Mesenchymal stem cell (in vitro differentiated cells and primary cell): ENCODE measurements at regions not wholly inside any gene's neighbourhood (a gene's known extent, or its start where the extent isn't known, plus 50 kb on each side); places are given as distances from the start of the nearest gene placed in this dataset.

Source experiments
- DNase-seq: peaks from one replicate; pipeline ENCODE4 v3.0.0-alpha.2; 2013
- H2AFZ ChIP-seq: one replicate; pipeline ENCODE4 v1.6.1; 2013; ENCODE audit warnings: low read depth, mild to moderate bottlenecking, control low read depth, inconsistent platforms, low read length, moderate library complexity
- H2AK5ac ChIP-seq: 2 replicates; pipeline ENCODE4 v1.6.1; 2013; ENCODE audit warnings: low read length, moderate library complexity, mild to moderate bottlenecking, inconsistent platforms; ENCODE audit not compliant: severe bottlenecking
- H2BK120ac ChIP-seq: one replicate; pipeline ENCODE4 v1.6.1; 2013; ENCODE audit warnings: low read depth, mild to moderate bottlenecking, inconsistent platforms, low read length, moderate library complexity
- H2BK12ac ChIP-seq, 2 experiments: one replicate each; pipeline ENCODE4 v1.6.1; 2013; ENCODE audit warnings: inconsistent platforms in 2 of 2, low read length in 2 of 2, mild to moderate bottlenecking in 2 of 2, moderate library complexity in 2 of 2, control low read depth in 1 of 2
- H2BK15ac ChIP-seq: one replicate; pipeline ENCODE4 v1.6.1; 2013; ENCODE audit warnings: mild to moderate bottlenecking, low read depth, inconsistent platforms; ENCODE audit not compliant: poor library complexity, severe bottlenecking
- H2BK5ac ChIP-seq: 2 replicates; pipeline ENCODE4 v1.6.1; 2013; ENCODE audit warnings: low read depth, mild to moderate bottlenecking, low read length, control low read depth, inconsistent platforms; ENCODE audit not compliant: poor library complexity, severe bottlenecking
- H3K14ac ChIP-seq, 2 experiments: one replicate each; pipeline ENCODE4 v1.6.1; 2013; ENCODE audit warnings: inconsistent platforms in 2 of 2, low read length in 2 of 2, control low read depth in 1 of 2, mild to moderate bottlenecking in 1 of 2, moderate library complexity in 1 of 2
- H3K18ac ChIP-seq, 2 experiments: one replicate each; pipeline ENCODE4 v1.6.1; 2013; ENCODE audit warnings: inconsistent platforms in 2 of 2, low read length in 2 of 2, control low read depth in 1 of 2, low read depth in 1 of 2, mild to moderate bottlenecking in 1 of 2
- H3K23ac ChIP-seq, 2 experiments: one replicate each; pipeline ENCODE4 v1.6.1; 2013; ENCODE audit warnings: inconsistent platforms in 2 of 2, low read length in 2 of 2, mild to moderate bottlenecking in 2 of 2, moderate library complexity in 2 of 2, control low read depth in 1 of 2
- H3K27ac ChIP-seq: 2 replicates; pipeline ENCODE4 v1.5.1; 2013; ENCODE audit warnings: mild to moderate bottlenecking, moderate library complexity, low read length, control low read depth, inconsistent platforms; ENCODE audit not compliant: poor library complexity, severe bottlenecking
- H3K27me3 ChIP-seq, 2 experiments: 2 replicates each; pipeline versions ENCODE4 v1.6.1 to v1.7.0; 2013; ENCODE audit warnings: low read length in 2 of 2, mild to moderate bottlenecking in 2 of 2, moderate library complexity in 2 of 2, control low read depth in 1 of 2, inconsistent platforms in 1 of 2; ENCODE audit not compliant: control insufficient read depth in 1 of 2, insufficient read depth in 1 of 2
- H3K36me3 ChIP-seq, 2 experiments: 2 replicates each; pipeline versions ENCODE4 v1.6.1 to v1.7.0; 2013; ENCODE audit warnings: low read length in 2 of 2, control low read depth in 1 of 2, inconsistent platforms in 1 of 2, low read depth in 1 of 2, mild to moderate bottlenecking in 1 of 2; ENCODE audit not compliant: insufficient read depth in 2 of 2, control insufficient read depth in 1 of 2
- H3K4ac ChIP-seq, 2 experiments: one replicate each; pipeline ENCODE4 v1.6.1; 2013; ENCODE audit warnings: inconsistent platforms in 2 of 2, low read length in 2 of 2, mild to moderate bottlenecking in 2 of 2, moderate library complexity in 2 of 2, control low read depth in 1 of 2, low read depth in 1 of 2
- H3K4me1 ChIP-seq: 2 replicates; pipeline ENCODE4 v1.6.1; 2013; ENCODE audit warnings: low read depth, low read length, control low read depth; ENCODE audit not compliant: control insufficient read depth, insufficient read depth
- H3K4me2 ChIP-seq: 2 replicates; pipeline ENCODE4 v1.6.1; 2013; ENCODE audit warnings: low read length, mild to moderate bottlenecking, inconsistent platforms; ENCODE audit not compliant: poor library complexity, severe bottlenecking
- H3K4me3 ChIP-seq, 2 experiments: 2 replicates each; pipeline versions ENCODE4 v1.5.1 to v1.7.0; 2013; ENCODE audit warnings: low read length in 2 of 2, mild to moderate bottlenecking in 2 of 2, control low read depth in 1 of 2, low read depth in 1 of 2; ENCODE audit not compliant: insufficient read depth in 1 of 2
- H3K79me1 ChIP-seq: replicated peaks from 2 replicates; pipeline ENCODE4 v1.6.1; 2013; ENCODE audit warnings: mild to moderate bottlenecking, control low read depth, low read length, inconsistent platforms; ENCODE audit not compliant: poor library complexity, severe bottlenecking
- H3K9ac ChIP-seq: 2 replicates; pipeline ENCODE4 v1.7.0; 2013; ENCODE audit warnings: mild to moderate bottlenecking, low read length, moderate library complexity
- H3K9me3 ChIP-seq: 2 replicates; pipeline ENCODE4 v1.7.0; 2013; ENCODE audit warnings: mild to moderate bottlenecking, low read length; ENCODE audit not compliant: control insufficient read depth
- H4K8ac ChIP-seq: one replicate; pipeline ENCODE4 v1.6.1; 2013; ENCODE audit warnings: inconsistent platforms, mild to moderate bottlenecking, low read length, moderate library complexity
- H4K91ac ChIP-seq: one replicate; pipeline ENCODE4 v1.6.1; 2013; ENCODE audit warnings: mild to moderate bottlenecking, low read length, inconsistent platforms
- WGBS: methylation state at CpG from one replicate; pipeline ENCODE4 v1.1.7; 2013; ENCODE audit warnings: mixed read lengths; 5-methylcytosine and 5-hydroxymethylcytosine counted together

DNA sequence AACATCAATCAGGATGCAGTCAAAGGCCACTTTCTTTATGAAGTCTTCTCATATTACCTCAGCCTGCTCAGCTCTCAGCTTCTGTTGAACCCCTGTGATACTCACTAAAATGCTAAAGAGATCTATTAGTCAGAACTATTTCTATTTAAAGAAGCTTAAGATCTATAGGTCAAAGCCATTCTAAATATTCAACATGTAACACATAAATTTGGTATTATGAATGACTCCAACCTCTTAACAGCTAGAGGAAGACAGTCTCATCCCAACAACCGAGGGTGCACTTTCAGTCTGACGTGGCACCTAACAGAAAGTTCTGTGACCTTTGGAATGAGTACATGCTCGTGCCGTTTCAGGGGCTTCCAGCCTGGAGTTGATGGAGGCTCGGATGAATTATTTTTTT, 301.5 kb upstream of the VLDLR start:
- H2BK12ac ChIP-seq, result no peak overlapping the region
- H2AFZ ChIP-seq, result no peak overlapping the region
- H4K8ac ChIP-seq, result no peak overlapping the region
- peaks cover 3% of the 10 kb centered on the region for H3K9me3 ChIP-seq
- H2BK120ac ChIP-seq, result no peak overlapping the region
- H2BK5ac ChIP-seq, result no peak overlapping the region
- no peak overlapping the region for H3K23ac ChIP-seq
- no peak overlapping the region for H3K9ac ChIP-seq
- H3K14ac ChIP-seq, result no peak overlapping the region
- no peak overlapping the region for H4K91ac ChIP-seq
- no peaks in the 10 kb centered on the region for H3K27me3 ChIP-seq
- no peak overlapping the region for H2AK5ac ChIP-seq
- WGBS, result 51% methylated on average over 5 of the region's 5 CpGs
- H3K36me3 ChIP-seq, result no peaks in the 10 kb centered on the region
- H3K4me3 ChIP-seq, result no peak overlapping the region
- H3K27ac ChIP-seq, result no peak overlapping the region
- H2BK15ac ChIP-seq, result no peak overlapping the region
- DNase-seq, result peak; percentile 50
- no peaks in the 10 kb centered on the region for H3K79me1 ChIP-seq
- H3K4me2 ChIP-seq, result no peak overlapping the region
- H3K4me1 ChIP-seq, result no peaks in the 10 kb centered on the region
- no peak overlapping the region for H3K4ac ChIP-seq
- H3K18ac ChIP-seq, result no peak overlapping the region

- H2BK15ac ChIP-seq, result no peak overlapping the region
- H3K4me1 ChIP-seq, result no peaks in the 10 kb centered on the region
- H3K4me3 ChIP-seq, result no peak overlapping the region
- no peaks in the 10 kb centered on the region for H3K79me1 ChIP-seq
- no peak overlapping the region for H3K4me2 ChIP-seq
- no peak overlapping the region for H2BK12ac ChIP-seq
- no peak overlapping the region for H4K91ac ChIP-seq
- no peak overlapping the region for H2AFZ ChIP-seq
- no peak overlapping the region for H3K14ac ChIP-seq
- H3K36me3 ChIP-seq, result no peaks in the 10 kb centered on the region
- H4K8ac ChIP-seq, result no peak overlapping the region
- H3K23ac ChIP-seq, result no peak overlapping the region
- no peak overlapping the region for H2BK120ac ChIP-seq
- H2BK5ac ChIP-seq, result no peak overlapping the region
- no peak overlapping the region for H3K27ac ChIP-seq
- H3K9ac ChIP-seq, result no peak overlapping the region
- 77% methylated on average over 2 of the region's 2 CpGs for WGBS
- no peak overlapping the region for H2AK5ac ChIP-seq
- H3K18ac ChIP-seq, result no peak overlapping the region
- no peak overlapping the region for H3K4ac ChIP-seq
- DNase-seq, result no peak
- H3K27me3 ChIP-seq, result no peaks in the 10 kb centered on the region
- H3K9me3 ChIP-seq, result no peaks in the 10 kb centered on the region
Measured at GRCh38 chr9:2320632-2321031, 301.0 kb upstream of the VLDLR start.

DNA sequence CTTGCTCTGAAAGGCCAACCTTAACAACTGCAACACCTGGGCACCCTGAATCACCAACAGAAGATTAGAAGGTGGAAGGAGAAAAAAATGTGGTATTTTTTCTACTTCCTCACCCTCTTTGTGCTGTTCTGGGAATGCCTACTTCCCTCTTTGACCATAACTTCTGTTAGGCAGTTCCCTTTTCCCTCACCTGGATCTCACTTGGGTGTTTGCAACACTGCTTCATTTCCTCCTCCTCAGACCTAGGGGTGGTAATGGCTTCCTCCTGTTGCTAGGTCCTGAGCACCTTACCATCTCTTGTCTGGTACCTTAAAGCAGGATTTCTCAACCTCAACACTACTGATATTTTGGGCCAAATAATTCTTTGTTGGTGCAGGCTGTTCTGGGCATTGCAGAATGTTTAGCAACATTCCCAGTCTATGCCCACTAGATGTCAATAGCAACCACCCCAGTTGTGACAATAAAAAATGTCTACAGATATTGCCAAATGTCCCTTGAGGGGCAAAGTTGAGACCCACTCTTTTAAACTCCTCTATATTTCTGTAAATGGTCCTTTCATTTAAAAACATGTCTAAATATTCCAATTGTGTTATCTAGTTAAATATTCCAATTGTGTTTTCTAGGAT, 300.0 kb upstream of the VLDLR start:
- Histone ChIP-seq H3K9me3 (no peaks in the 10 kb centered on the region), H2BK5ac (no peak overlapping the region), H4K8ac (no peak overlapping the region), H3K4me2 (no peak overlapping the region), H3K23ac (no peak overlapping the region), H3K27me3 (no peaks in the 10 kb centered on the region), H3K4me3 (no peak overlapping the region), H3K4me1 (no peaks in the 10 kb centered on the region), H3K36me3 (no peaks in the 10 kb centered on the region), H2BK12ac (no peak overlapping the region), H4K91ac (no peak overlapping the region), H3K4ac (no peak overlapping the region), H3K27ac (no peak overlapping the region), H3K18ac (no peak overlapping the region), H2BK15ac (no peak overlapping the region), H3K9ac (no peak overlapping the region), H2AFZ (no peak overlapping the region), H3K14ac (no peak overlapping the region), H2BK120ac (no peak overlapping the region), H2AK5ac (no peak overlapping the region), H3K79me1 (no peaks in the 10 kb centered on the region)
- DNase-seq, result no peak

GRCh38 chr9:2324742-2325141, 296.8 kb upstream of the VLDLR start:
- Histone ChIP-seq H3K18ac (no peak overlapping the region), H3K23ac (no peak overlapping the region), H2BK5ac (no peak overlapping the region), H4K8ac (no peak overlapping the region), H3K79me1 (no peaks in the 10 kb centered on the region), H3K27ac (no peak overlapping the region), H3K9me3 (no peaks in the 10 kb centered on the region), H3K4ac (no peak overlapping the region), H2BK12ac (no peak overlapping the region), H3K4me3 (no peak overlapping the region), H2AFZ (no peak overlapping the region), H3K36me3 (no peaks in the 10 kb centered on the region), H2BK15ac (no peak overlapping the region), H3K27me3 (no peaks in the 10 kb centered on the region), H2AK5ac (no peak overlapping the region), H3K9ac (no peak overlapping the region), H3K14ac (peak overlapping the region in 1 of 2 experiments; percentile 59), H3K4me2 (no peak overlapping the region), H3K4me1 (no peaks in the 10 kb centered on the region), H2BK120ac (no peak overlapping the region), H4K91ac (no peak overlapping the region)
- 67% methylated on average over 2 of the region's 2 CpGs for whole genome bisulfite sequencing
- DNase-seq, result no peak
